Breast epithelium (tissue), 3 donors: ENCODE measurements at regions not wholly inside any gene's neighbourhood (a gene's known extent, or its start where the extent isn't known, plus 50 kb on each side); places are given as distances from the start of the nearest gene placed in this dataset.

Experiments used
- POLR2A ChIP-seq: fragments of 450-650 bp; IDR thresholded peaks from one replicate; pipeline ENCODE4 v1.6.1; 2016; ENCODE audit warnings: antibody characterized with exemption, mild to moderate bottlenecking, moderate library complexity
- POLR2AphosphoS5 ChIP-seq, 3 donors: sonication (generic); formaldehyde crosslinking; IDR thresholded peaks; one replicate each; pipeline ENCODE4 v1.6.1; 2017; ENCODE audit warnings: antibody characterized with exemption in 3 of 3
- TF ChIP-seq, protein P1 (sequence below), 3 donors: fragments of 450-650 bp; IDR thresholded peaks; one replicate each; pipeline ENCODE4 v1.5.1; 2016 to 2017; ENCODE audit warnings: antibody characterized with exemption in 3 of 3, mild to moderate bottlenecking in 3 of 3, moderate library complexity in 3 of 3

DNA sequence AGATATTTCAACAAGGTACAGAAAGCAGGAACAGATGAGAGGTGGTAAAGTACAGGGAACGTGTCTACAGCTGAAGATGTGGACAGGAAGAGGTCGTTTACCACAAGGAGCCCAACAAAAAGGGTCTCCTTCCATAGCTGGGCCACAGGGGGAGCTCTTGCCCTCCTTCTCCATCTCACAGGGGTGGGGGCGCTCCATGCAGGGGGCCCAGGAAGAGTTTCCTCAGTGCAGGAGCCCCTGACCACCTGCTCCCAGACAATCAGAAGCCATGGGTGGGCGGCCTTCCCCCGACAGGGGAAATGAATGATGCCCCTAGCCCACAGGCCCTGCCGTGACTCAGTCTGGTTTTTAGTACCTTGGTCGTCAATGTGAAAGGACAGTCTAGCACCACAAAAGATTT lies 163.6 kb upstream of the ZNF516 start:
- TF ChIP-seq, protein P1, sequence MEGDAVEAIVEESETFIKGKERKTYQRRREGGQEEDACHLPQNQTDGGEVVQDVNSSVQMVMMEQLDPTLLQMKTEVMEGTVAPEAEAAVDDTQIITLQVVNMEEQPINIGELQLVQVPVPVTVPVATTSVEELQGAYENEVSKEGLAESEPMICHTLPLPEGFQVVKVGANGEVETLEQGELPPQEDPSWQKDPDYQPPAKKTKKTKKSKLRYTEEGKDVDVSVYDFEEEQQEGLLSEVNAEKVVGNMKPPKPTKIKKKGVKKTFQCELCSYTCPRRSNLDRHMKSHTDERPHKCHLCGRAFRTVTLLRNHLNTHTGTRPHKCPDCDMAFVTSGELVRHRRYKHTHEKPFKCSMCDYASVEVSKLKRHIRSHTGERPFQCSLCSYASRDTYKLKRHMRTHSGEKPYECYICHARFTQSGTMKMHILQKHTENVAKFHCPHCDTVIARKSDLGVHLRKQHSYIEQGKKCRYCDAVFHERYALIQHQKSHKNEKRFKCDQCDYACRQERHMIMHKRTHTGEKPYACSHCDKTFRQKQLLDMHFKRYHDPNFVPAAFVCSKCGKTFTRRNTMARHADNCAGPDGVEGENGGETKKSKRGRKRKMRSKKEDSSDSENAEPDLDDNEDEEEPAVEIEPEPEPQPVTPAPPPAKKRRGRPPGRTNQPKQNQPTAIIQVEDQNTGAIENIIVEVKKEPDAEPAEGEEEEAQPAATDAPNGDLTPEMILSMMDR (IDR thresholded peaks at IDR 0.05), result no peak
- TF ChIP-seq POLR2A, result no peak
- no peak for TF ChIP-seq POLR2AphosphoS5 (IDR thresholded peaks at IDR 0.05)
